Lung microvascular endothelial cell (primary cell): ENCODE measurements at regions not wholly inside any gene's neighbourhood (a gene's known extent, or its start where the extent isn't known, plus 50 kb on each side); places are given as distances from the start of the nearest gene placed in this dataset.

Source experiments
- DNase-seq, 2 donors: peaks; one replicate each; pipeline versions ENCODE4 v3.0.0 to v3.0.0-alpha.2; 2010; ENCODE audit warnings: low read depth in 2 of 2

- DNase-seq = no peak
Observed at GRCh38 chr5:18032744-18033143, 398.5 kb downstream of the TAF11L14 start.

GRCh38 chr5:18036531-18036930 lies 402.3 kb downstream of the TAF11L14 start:
- DNase-seq = no peak

GRCh38 chr5:18037718-18038117 lies 403.5 kb downstream of the TAF11L14 start:
- no peak for DNase-seq

GRCh38 chr5:18043344-18043743 lies 409.1 kb downstream of the TAF11L14 start:
- no peak for DNase-seq

GRCh38 chr5:18048449-18048848 lies 414.2 kb downstream of the TAF11L14 start:
- DNase-seq = no peak

GRCh38 chr5:18050345-18050744 lies 416.1 kb downstream of the TAF11L14 start:
- DNase-seq = no peak

- DNase-seq = no peak
Observed at GRCh38 chr5:18050776-18051175, 416.5 kb downstream of the TAF11L14 start.

GRCh38 chr5:18051953-18052352 lies 417.7 kb downstream of the TAF11L14 start:
- no peak for DNase-seq

- DNase-seq = no peak
Observed at GRCh38 chr5:18052569-18052968, 418.3 kb downstream of the TAF11L14 start.

- DNase-seq = no peak
Observed at GRCh38 chr5:18057725-18058124, 423.5 kb downstream of the TAF11L14 start.

- DNase-seq = no peak
Observed at GRCh38 chr5:18067615-18068014, 433.4 kb downstream of the TAF11L14 start.

- DNase-seq = no peak
Observed at GRCh38 chr5:18068826-18069225, 434.6 kb downstream of the TAF11L14 start.

- DNase-seq = no peak
Observed at GRCh38 chr5:18069790-18070189, 435.5 kb downstream of the TAF11L14 start.

GRCh38 chr5:18072600-18072999 lies 438.3 kb downstream of the TAF11L14 start:
- no peak for DNase-seq

GRCh38 chr5:18074961-18075360 lies 440.7 kb downstream of the TAF11L14 start:
- DNase-seq = no peak

GRCh38 chr5:18078157-18078556 lies 443.9 kb downstream of the TAF11L14 start:
- no peak for DNase-seq

- no peak for DNase-seq
Observed at GRCh38 chr5:18079831-18080230, 445.6 kb downstream of the TAF11L14 start.

GRCh38 chr5:18088020-18088579 lies 453.8 kb downstream of the TAF11L14 start:
- no peak for DNase-seq

- DNase-seq = no peak
Observed at GRCh38 chr5:18090177-18090576, 455.9 kb downstream of the TAF11L14 start.

- DNase-seq = no peak
Observed at GRCh38 chr5:18091142-18091541, 456.9 kb downstream of the TAF11L14 start.

GRCh38 chr5:18091758-18092157 lies 457.5 kb downstream of the TAF11L14 start:
- DNase-seq = no peak

GRCh38 chr5:18095061-18095460 lies 460.8 kb downstream of the TAF11L14 start:
- no peak for DNase-seq

- no peak for DNase-seq
Observed at GRCh38 chr5:18097817-18098216, 463.6 kb downstream of the TAF11L14 start.

GRCh38 chr5:18098691-18099090 lies 464.4 kb downstream of the TAF11L14 start:
- no peak for DNase-seq
